Kidney epithelial cell (primary cell): ENCODE measurements at regions not wholly inside any gene's neighbourhood (a gene's known extent, or its start where the extent isn't known, plus 50 kb on each side); places are given as distances from the start of the nearest gene placed in this dataset.

Experiments used
- DNase-seq: peaks from one replicate; pipeline ENCODE4 v3.0.0-alpha.2; 2010; ENCODE audit warnings: low read depth
- H3K27me3 ChIP-seq: 2 replicates; pipeline ENCODE4 v1.6.0; 2011; ENCODE audit warnings: low read length; ENCODE audit not compliant: control insufficient read depth, insufficient read depth
- H3K36me3 ChIP-seq: 2 replicates; pipeline ENCODE4 v1.5.1; 2011; ENCODE audit warnings: low read length; ENCODE audit not compliant: control insufficient read depth, insufficient read depth
- H3K4me3 ChIP-seq: 2 replicates; pipeline ENCODE4 v1.5.1; 2011; ENCODE audit warnings: low read depth, mild to moderate bottlenecking, control low read depth, low read length
- CTCF ChIP-seq: IDR thresholded peaks from 2 replicates; pipeline ENCODE4 v1.5.1; 2011; ENCODE audit warnings: mild to moderate bottlenecking, moderate library complexity, low read length, control low read depth, inconsistent platforms; ENCODE audit not compliant: insufficient read depth, poor library complexity, severe bottlenecking

GRCh38 chr5:57405984-57406383 is 76.6 kb downstream of the ACTBL2 start:
- Histone ChIP-seq H3K27me3 (no peaks in the 10 kb centered on the region), H3K36me3 (no peaks in the 10 kb centered on the region), H3K4me3 (no peak overlapping the region)
- DNase-seq = no peak
- no peak for TF ChIP-seq CTCF

GRCh38 chr5:57402761-57403160 is 79.8 kb downstream of the ACTBL2 start:
- DNase-seq = no peak
- no peaks in the 10 kb centered on the region for H3K27me3 ChIP-seq
- no peak for TF ChIP-seq CTCF

GRCh38 chr5:57402348-57402747 is 80.3 kb downstream of the ACTBL2 start:
- no peak overlapping the region for H3K4me3 ChIP-seq
- H3K36me3 ChIP-seq = no peaks in the 10 kb centered on the region
- no peaks in the 10 kb centered on the region for H3K27me3 ChIP-seq
- DNase-seq = no peak
- no peak for TF ChIP-seq CTCF

More at GRCh38 chr5:57402761-57403160, 79.8 kb downstream of the ACTBL2 start:
- H3K36me3 ChIP-seq = no peaks in the 10 kb centered on the region
- no peak overlapping the region for H3K4me3 ChIP-seq

GRCh38 chr5:57398413-57399093 is 84.1 kb downstream of the ACTBL2 start:
- Histone ChIP-seq H3K27me3 (no peaks in the 10 kb centered on the region), H3K36me3 (no peaks in the 10 kb centered on the region), H3K4me3 (no peak overlapping the region)
- no peak for DNase-seq
- no peak for TF ChIP-seq CTCF

- no peak for TF ChIP-seq CTCF
- no peaks in the 10 kb centered on the region for H3K27me3 ChIP-seq
- H3K4me3 ChIP-seq = no peak overlapping the region
- H3K36me3 ChIP-seq = no peaks in the 10 kb centered on the region
- DNase-seq = no peak
Measured at GRCh38 chr5:57396701-57397100, 85.9 kb downstream of the ACTBL2 start.
